ENCODE measurements at regions not wholly inside any gene's neighbourhood (a gene's known extent, or its start where the extent isn't known, plus 50 kb on each side); places are given as distances from the start of the nearest gene placed in this dataset.
"Not testable (repeated sequence)": the region's sequence is repeated elsewhere in the genome, so short reads cannot be mapped to it uniquely, and the experiment has no call there.

DNA sequence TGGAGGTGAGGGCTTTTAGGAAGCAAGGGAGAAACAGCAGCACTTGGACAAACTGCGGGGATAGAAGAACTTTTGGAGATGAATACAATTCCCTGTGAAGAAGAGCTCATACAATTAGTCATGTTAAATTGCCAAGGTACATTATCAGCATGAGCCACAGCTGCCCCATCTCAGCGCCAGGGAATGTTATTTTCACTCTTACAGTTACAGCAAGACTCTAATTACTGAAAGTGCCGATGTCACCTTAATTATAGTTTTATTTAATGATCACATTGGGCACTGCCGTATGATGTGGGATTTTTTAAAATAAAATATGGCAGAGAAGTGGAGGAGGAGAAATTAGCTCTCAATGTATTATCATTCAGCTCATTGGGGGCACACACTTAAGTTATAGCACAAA lies 144.8 kb upstream of the MON1B start:
- Mint-ChIP-seq H3K27ac (no peak overlapping the region), H3K4me1 (no peaks in the 10 kb centered on the region), H3K9me3 (peaks cover 0 to 5% (median 0%) of the 10 kb centered on the region in 7 donors), H3K27me3 (no peaks in the 10 kb centered on the region), H3K36me3 (no peaks in the 10 kb centered on the region), H3K4me3 (no peak overlapping the region)
- Histone ChIP-seq H3K4me3 (ENCODE audit: low read depth, low read length) (no peak overlapping the region), H3K27ac (ENCODE audit: insufficient read depth, low read length, poor library complexity, severe bottlenecking) (no peak overlapping the region), H3K4me1 (ENCODE audit: control insufficient read depth, insufficient read depth, low read length, poor library complexity, severe bottlenecking) (no peaks in the 10 kb centered on the region), H3K9me3 (ENCODE audit: control insufficient read depth in 2 of 2, low read length in 2 of 2) (no peaks in the 10 kb centered on the region), H3K27me3 (ENCODE audit: control insufficient read depth, insufficient read depth, low read length) (no peaks in the 10 kb centered on the region), H3K36me3 (ENCODE audit: control insufficient read depth, insufficient read depth, low read length) (no peaks in the 10 kb centered on the region)
- no peak for DNase-seq
- no peak for ATAC-seq (ENCODE audit: low read depth in 2 of 2)

DNA sequence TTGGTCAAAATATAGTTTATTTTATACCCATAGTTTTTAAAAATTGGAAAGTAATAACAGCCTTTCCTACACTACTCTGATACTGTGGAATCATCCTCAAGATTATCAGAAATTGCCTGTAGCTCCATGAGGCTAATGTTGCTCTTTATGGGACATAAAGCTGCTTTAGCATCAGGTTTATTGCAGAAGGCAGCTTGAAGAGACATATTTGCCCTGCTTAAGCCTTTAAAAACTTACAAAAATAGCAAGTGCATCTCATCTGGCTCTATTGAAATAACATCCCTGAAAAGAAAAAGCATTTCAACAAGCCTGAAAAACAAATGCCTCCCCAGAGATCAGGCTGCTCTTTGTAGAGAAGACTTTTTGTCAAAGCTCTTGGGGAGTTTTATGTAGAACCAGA lies 142.9 kb upstream of the MON1B start:
- Histone ChIP-seq H3K9me3 (ENCODE audit: control insufficient read depth in 2 of 2, low read length in 2 of 2) (no peaks in the 10 kb centered on the region), H3K4me1 (ENCODE audit: control insufficient read depth, insufficient read depth, low read length, poor library complexity, severe bottlenecking) (no peaks in the 10 kb centered on the region), H3K27me3 (ENCODE audit: control insufficient read depth, insufficient read depth, low read length) (no peaks in the 10 kb centered on the region), H3K36me3 (ENCODE audit: control insufficient read depth, insufficient read depth, low read length) (no peaks in the 10 kb centered on the region), H3K4me3 (ENCODE audit: low read depth, low read length) (no peak overlapping the region), H3K27ac (ENCODE audit: insufficient read depth, low read length, poor library complexity, severe bottlenecking) (no peak overlapping the region)
- DNase-seq (no peak), ATAC-seq (ENCODE audit: low read depth in 2 of 2) (no peak)
- Mint-ChIP-seq H3K9me3 (peaks cover 0 to 5% (median 0%) of the 10 kb centered on the region in 7 donors), H3K4me3 (no peak overlapping the region), H3K27me3 (no peaks in the 10 kb centered on the region), H3K4me1 (no peaks in the 10 kb centered on the region), H3K27ac (no peak overlapping the region), H3K36me3 (no peaks in the 10 kb centered on the region)

DNA sequence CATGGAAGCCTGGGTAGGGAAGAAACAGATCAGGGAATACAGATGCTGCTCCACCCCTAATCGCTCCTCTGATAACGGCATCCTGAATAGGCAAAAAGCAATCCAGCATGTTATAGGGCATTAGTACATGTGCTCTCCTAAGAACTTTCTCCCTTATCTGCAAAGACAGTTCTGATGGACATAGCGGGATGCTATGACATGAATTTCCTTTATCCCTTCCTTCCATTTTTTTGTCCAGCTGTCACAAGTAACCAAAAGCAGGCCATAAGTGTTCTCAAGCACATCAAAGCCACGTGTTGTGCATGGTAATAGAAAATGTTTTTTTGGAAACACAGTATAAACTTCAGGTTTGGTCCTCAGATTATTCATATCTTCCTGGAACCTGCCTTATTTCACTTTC lies 141.4 kb upstream of the MON1B start:
- no peaks in the 10 kb centered on the region for H3K9me3 ChIP-seq (ENCODE audit: control insufficient read depth in 2 of 2, low read length in 2 of 2)
- Mint-ChIP-seq H3K9me3 (peaks cover 0 to 5% (median 0%) of the 10 kb centered on the region in 7 donors), H3K27ac (no peak overlapping the region), H3K36me3 (no peaks in the 10 kb centered on the region), H3K4me1 (no peaks in the 10 kb centered on the region), H3K27me3 (no peaks in the 10 kb centered on the region), H3K4me3 (no peak overlapping the region)
- H3K4me3 ChIP-seq (ENCODE audit: low read depth, low read length), result no peak overlapping the region
- no peak overlapping the region for H3K27ac ChIP-seq (ENCODE audit: insufficient read depth, low read length, poor library complexity, severe bottlenecking)
- ATAC-seq (ENCODE audit: low read depth in 2 of 2) (no peak), DNase-seq (no peak)
- no peaks in the 10 kb centered on the region for H3K27me3 ChIP-seq (ENCODE audit: control insufficient read depth, insufficient read depth, low read length)
- H3K36me3 ChIP-seq (ENCODE audit: control insufficient read depth, insufficient read depth, low read length), result no peaks in the 10 kb centered on the region
- H3K4me1 ChIP-seq (ENCODE audit: control insufficient read depth, insufficient read depth, low read length, poor library complexity, severe bottlenecking), result no peaks in the 10 kb centered on the region

DNA sequence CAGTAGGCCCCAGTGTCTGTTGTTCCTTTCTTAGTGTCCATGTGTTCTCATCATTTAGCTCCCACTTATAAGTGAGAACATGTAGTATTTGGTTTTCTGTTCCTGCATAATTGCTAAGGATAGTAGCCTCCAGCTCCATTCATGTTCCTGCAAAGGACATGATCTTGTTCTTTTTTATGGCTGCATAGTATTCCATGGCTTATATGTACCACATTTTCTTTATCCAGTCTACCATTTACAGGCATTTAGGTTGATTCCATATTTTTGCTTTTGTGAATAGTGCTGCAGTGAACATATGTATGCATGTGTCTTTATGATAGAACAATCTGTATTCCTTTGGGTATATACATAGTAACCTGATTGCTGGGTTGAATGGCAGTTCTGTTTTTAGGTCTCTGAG lies 134.4 kb upstream of the MON1B start:
- H3K27me3 ChIP-seq (ENCODE audit: control insufficient read depth, insufficient read depth, low read length); H3K36me3 Mint-ChIP-seq; H3K36me3 ChIP-seq (ENCODE audit: control insufficient read depth, insufficient read depth, low read length); H3K4me3 Mint-ChIP-seq; H3K27me3 Mint-ChIP-seq; H3K9me3 ChIP-seq (ENCODE audit: control insufficient read depth in 2 of 2, low read length in 2 of 2); H3K27ac ChIP-seq (ENCODE audit: insufficient read depth, low read length, poor library complexity, severe bottlenecking); H3K27ac Mint-ChIP-seq; DNase-seq; H3K4me3 ChIP-seq (ENCODE audit: low read depth, low read length); H3K9me3 Mint-ChIP-seq; H3K4me1 ChIP-seq (ENCODE audit: control insufficient read depth, insufficient read depth, low read length, poor library complexity, severe bottlenecking); H3K4me1 Mint-ChIP-seq; ATAC-seq (ENCODE audit: low read depth in 2 of 2): not testable (repeated sequence)

DNA sequence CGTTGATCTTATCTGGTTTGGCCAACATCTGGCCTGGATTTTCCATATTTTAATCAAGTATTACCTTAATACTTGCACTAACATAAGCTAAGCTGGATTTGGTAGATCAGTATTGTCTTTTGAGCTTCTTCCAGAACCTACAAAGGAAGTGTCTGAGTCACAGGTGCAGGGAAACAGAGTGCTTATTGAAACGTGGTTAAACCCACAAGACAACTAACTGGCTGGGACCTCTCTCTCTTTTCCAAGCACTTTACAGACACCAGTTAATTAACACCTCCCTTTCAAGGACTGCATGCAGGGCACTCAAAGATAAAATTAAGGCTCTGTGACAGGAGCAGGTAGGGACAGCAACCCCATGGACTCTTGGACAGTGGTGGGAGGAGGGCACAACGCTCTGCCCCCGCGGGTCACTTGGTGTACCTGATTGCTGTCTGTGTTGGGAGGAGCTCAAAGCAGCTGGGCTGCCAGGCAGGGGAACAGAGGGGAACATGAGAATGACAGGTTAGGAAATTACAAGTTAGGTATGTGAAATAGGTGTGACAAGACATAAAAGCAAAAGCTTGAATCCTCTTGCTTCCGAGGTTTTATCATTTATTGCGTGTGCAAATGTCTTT lies 133.7 kb upstream of the MON1B start:
- no peaks in the 10 kb centered on the region for H3K36me3 ChIP-seq (ENCODE audit: control insufficient read depth, insufficient read depth, low read length)
- no peak overlapping the region for H3K27ac ChIP-seq (ENCODE audit: insufficient read depth, low read length, poor library complexity, severe bottlenecking)
- Mint-ChIP-seq H3K36me3 (no peaks in the 10 kb centered on the region), H3K4me1 (no peaks in the 10 kb centered on the region), H3K27me3 (no peaks in the 10 kb centered on the region), H3K4me3 (no peak overlapping the region), H3K9me3 (peaks cover 0 to 4% (median 0%) of the 10 kb centered on the region in 7 donors), H3K27ac (no peak overlapping the region)
- H3K9me3 ChIP-seq (ENCODE audit: control insufficient read depth in 2 of 2, low read length in 2 of 2), result no peaks in the 10 kb centered on the region
- no peaks in the 10 kb centered on the region for H3K27me3 ChIP-seq (ENCODE audit: control insufficient read depth, insufficient read depth, low read length)
- DNase-seq (no peak), ATAC-seq (ENCODE audit: low read depth in 2 of 2) (no peak)
- H3K4me1 ChIP-seq (ENCODE audit: control insufficient read depth, insufficient read depth, low read length, poor library complexity, severe bottlenecking), result no peaks in the 10 kb centered on the region
- H3K4me3 ChIP-seq (ENCODE audit: low read depth, low read length), result no peak overlapping the region

DNA sequence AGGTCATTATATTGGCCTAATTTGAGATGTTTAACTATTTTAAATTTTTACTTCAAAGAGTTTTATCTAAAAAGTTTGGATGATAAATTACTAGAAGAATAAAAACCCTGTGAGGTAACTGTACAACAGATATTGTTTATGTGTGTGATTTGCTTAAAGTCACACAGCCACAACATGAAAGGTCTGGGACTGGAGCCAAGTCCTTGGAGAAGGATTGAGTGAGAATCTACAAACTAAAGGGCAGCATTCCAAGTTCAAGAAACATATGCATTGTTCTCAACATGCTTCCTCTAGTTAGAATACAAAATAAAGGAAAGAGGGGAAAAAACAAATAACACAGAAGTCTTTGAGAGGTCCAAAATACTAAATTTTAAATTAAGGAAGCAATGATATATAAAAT lies 131.5 kb upstream of the MON1B start:
- Histone ChIP-seq H3K9me3 (ENCODE audit: control insufficient read depth in 2 of 2, low read length in 2 of 2) (no peaks in the 10 kb centered on the region), H3K4me3 (ENCODE audit: low read depth, low read length) (no peak overlapping the region), H3K4me1 (ENCODE audit: control insufficient read depth, insufficient read depth, low read length, poor library complexity, severe bottlenecking) (no peaks in the 10 kb centered on the region), H3K27ac (ENCODE audit: insufficient read depth, low read length, poor library complexity, severe bottlenecking) (no peak overlapping the region), H3K27me3 (ENCODE audit: control insufficient read depth, insufficient read depth, low read length) (no peaks in the 10 kb centered on the region), H3K36me3 (ENCODE audit: control insufficient read depth, insufficient read depth, low read length) (no peaks in the 10 kb centered on the region)
- H3K36me3 Mint-ChIP-seq, result no peaks in the 10 kb centered on the region
- no peak for DNase-seq
- no peaks in the 10 kb centered on the region for H3K4me1 Mint-ChIP-seq
- no peaks in the 10 kb centered on the region for H3K27me3 Mint-ChIP-seq
- H3K9me3 Mint-ChIP-seq, result peaks cover 0 to 4% (median 0%) of the 10 kb centered on the region in 7 donors
- H3K4me3 Mint-ChIP-seq, result no peak overlapping the region
- ATAC-seq (ENCODE audit: low read depth in 2 of 2), result no peak
- H3K27ac Mint-ChIP-seq, result no peak overlapping the region

DNA sequence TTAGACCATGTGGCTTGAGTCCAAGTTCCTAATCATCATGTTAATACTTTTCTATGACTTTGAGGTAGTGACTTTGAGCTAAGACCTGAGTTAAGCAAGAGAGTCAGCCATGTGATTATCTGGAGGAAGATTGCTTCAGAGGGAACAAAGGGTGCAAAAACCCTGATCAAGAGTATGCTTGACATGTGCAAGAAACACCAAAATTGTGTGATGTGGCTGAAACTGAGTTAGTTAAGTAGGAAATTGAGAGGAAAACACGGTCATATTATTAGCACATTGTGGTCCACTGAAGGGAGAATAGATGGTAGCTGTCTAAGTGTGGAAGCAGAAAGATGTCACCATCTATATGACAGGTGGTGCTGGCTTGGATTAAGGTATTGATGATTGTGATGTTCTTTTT lies 130.4 kb upstream of the MON1B start:
- H3K9me3 Mint-ChIP-seq, result peaks cover 0 to 4% (median 0%) of the 10 kb centered on the region in 7 donors
- no peak overlapping the region for H3K4me3 Mint-ChIP-seq

DNA sequence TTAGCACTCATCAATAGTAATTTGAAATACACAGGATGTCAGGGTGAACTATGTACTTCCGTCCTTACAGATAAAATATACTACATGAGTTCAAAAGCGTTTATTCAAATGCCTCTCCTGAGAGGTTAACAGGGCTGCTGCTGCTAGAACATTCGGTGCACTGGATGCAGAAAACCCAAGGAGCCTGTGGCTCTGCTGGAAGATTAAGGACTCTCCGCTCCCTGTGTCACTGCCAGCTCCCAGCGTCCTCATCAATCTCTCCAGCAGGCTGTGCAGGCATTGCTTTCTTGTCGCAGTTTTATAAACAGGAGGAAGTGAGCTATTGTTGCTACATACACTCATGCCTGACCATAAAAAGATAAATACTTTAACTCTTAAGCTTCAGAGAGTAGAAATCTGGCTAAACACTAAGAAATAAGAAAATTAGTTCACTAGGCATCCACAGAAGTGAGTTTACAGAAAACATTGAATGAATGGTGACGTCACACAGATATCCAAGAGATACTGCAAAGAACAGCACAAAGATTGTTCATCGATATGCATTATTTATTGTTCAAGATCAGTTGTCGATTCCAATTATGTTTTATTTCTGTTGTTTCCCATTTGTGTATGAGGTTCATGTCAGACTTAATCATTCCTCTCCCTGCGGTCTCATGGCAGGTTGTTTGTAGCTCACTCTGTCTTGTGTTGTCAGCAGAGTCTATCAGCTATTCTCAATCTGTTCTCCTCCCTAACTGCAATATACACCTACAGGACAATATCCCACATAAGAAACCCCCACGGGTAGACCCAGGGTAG lies 127.9 kb upstream of the MON1B start:
- Histone ChIP-seq H3K9me3 (ENCODE audit: control insufficient read depth in 2 of 2, low read length in 2 of 2) (no peaks in the 10 kb centered on the region), H3K4me3 (ENCODE audit: low read depth, low read length) (no peak overlapping the region), H3K27me3 (ENCODE audit: control insufficient read depth, insufficient read depth, low read length) (no peaks in the 10 kb centered on the region), H3K36me3 (ENCODE audit: control insufficient read depth, insufficient read depth, low read length) (no peaks in the 10 kb centered on the region), H3K4me1 (ENCODE audit: control insufficient read depth, insufficient read depth, low read length, poor library complexity, severe bottlenecking) (no peaks in the 10 kb centered on the region), H3K27ac (ENCODE audit: insufficient read depth, low read length, poor library complexity, severe bottlenecking) (no peak overlapping the region)
- Mint-ChIP-seq H3K4me1 (no peaks in the 10 kb centered on the region), H3K36me3 (no peaks in the 10 kb centered on the region), H3K27me3 (no peaks in the 10 kb centered on the region), H3K4me3 (peak overlapping the region in 1 of 4 donors; percentile 77), H3K27ac (no peak overlapping the region), H3K9me3 (peaks cover 0 to 2% (median 0%) of the 10 kb centered on the region in 7 donors)
- ATAC-seq (ENCODE audit: low read depth in 2 of 2) (no peak), DNase-seq (no peak)

More for the DNA sequence above, 130.4 kb upstream of the MON1B start:
- H3K27ac Mint-ChIP-seq, result no peak overlapping the region
- no peaks in the 10 kb centered on the region for H3K27me3 ChIP-seq (ENCODE audit: control insufficient read depth, insufficient read depth, low read length)
- H3K36me3 Mint-ChIP-seq, result no peaks in the 10 kb centered on the region
- no peaks in the 10 kb centered on the region for H3K36me3 ChIP-seq (ENCODE audit: control insufficient read depth, insufficient read depth, low read length)
- no peaks in the 10 kb centered on the region for H3K27me3 Mint-ChIP-seq
- ATAC-seq (ENCODE audit: low read depth in 2 of 2) (no peak), DNase-seq (no peak)
- no peak overlapping the region for H3K4me3 ChIP-seq (ENCODE audit: low read depth, low read length)
- no peak overlapping the region for H3K27ac ChIP-seq (ENCODE audit: insufficient read depth, low read length, poor library complexity, severe bottlenecking)
- H3K4me1 Mint-ChIP-seq, result no peaks in the 10 kb centered on the region
- no peaks in the 10 kb centered on the region for H3K9me3 ChIP-seq (ENCODE audit: control insufficient read depth in 2 of 2, low read length in 2 of 2)
- no peaks in the 10 kb centered on the region for H3K4me1 ChIP-seq (ENCODE audit: control insufficient read depth, insufficient read depth, low read length, poor library complexity, severe bottlenecking)

All from CD4-positive, CD25-positive, alpha-beta regulatory T cell (primary cell).